ENCODE measurements at regions not wholly inside any gene's neighbourhood (a gene's known extent, or its start where the extent isn't known, plus 50 kb on each side); places are given as distances from the start of the nearest gene placed in this dataset.
A peak's percentile ranks its signal among the peaks of the same experiment; 100 is the strongest.

DNA sequence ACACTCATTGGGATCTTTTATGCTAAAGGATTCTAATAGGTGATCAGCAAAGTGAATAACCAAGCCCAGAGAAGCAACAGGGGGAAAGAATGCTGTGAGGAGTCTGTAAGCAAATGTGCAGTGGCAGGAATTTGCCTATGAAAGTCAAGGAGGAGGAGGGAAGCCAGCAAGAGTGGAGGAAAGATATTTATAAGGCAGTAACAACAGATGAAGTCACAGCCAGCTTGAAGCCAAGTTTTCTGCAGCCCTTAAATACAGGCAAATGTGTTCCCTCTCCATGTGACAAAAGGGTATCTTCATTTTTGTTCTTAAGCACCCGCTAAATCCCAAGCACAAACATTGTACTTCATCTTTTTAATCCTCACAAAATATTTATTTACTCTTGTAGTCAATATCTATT, 275.0 kb upstream of the CLNK start:
- no peak overlapping the region for H4K8ac ChIP-seq (ENCODE audit: extremely low read depth, insufficient read depth, low read length)
- FAIRE-seq, result no peak
- H2AK5ac ChIP-seq (ENCODE audit: low read depth, low read length), result no peak overlapping the region
- H3K27me3 ChIP-seq (replicated peaks in 1 of 4; ENCODE audit: control insufficient read depth in 3 of 4, extremely low read depth in 1 of 4, insufficient read depth in 3 of 4, low read length in 3 of 4), result peaks cover 0 to 7% (median under 1%) of the 10 kb centered on the region in 4 experiments; a peak in 3 of 7 replicates
- H3K36me3 ChIP-seq (ENCODE audit: control insufficient read depth in 2 of 4, insufficient read depth in 4 of 4, low read length in 3 of 4), result no peaks in the 10 kb centered on the region; a peak in 1 of 8 replicates
- H2AFZ ChIP-seq (ENCODE audit: low read length), result peak overlapping the region; percentile 45; the same call in 1 of the 2 replicates
- H3K56ac ChIP-seq (replicated peaks; ENCODE audit: insufficient read length, low read depth, low read length), result no peak overlapping the region
- peak overlapping the region; percentile 88; the same call in 1 of the 2 replicates for H2BK12ac ChIP-seq (ENCODE audit: low read depth, low read length)
- H3K18ac ChIP-seq (ENCODE audit: extremely low read depth, low read length), result no peak overlapping the region
- H2BK20ac ChIP-seq (ENCODE audit: low read length), result no peak overlapping the region
- H3K4me1 ChIP-seq (replicated peaks in 1 of 4; ENCODE audit: control insufficient read depth in 3 of 4, insufficient read depth in 4 of 4, low read length in 3 of 4), result peaks cover 7 to 22% (median 18%) of the 10 kb centered on the region in 4 experiments
- no peak overlapping the region for H3K9ac ChIP-seq (replicated peaks in 1 of 4; ENCODE audit: extremely low read depth in 1 of 4, low read depth in 3 of 4, low read length in 3 of 4)
- H3K23ac ChIP-seq (ENCODE audit: insufficient read length), result no peak overlapping the region
- no peak overlapping the region for H2BK15ac ChIP-seq (ENCODE audit: low read length)
- H3K9me3 ChIP-seq (ENCODE audit: insufficient read depth in 2 of 2, low read depth in 1 of 2, low read length in 1 of 2), result no peaks in the 10 kb centered on the region
- ChIA-PET CTCF (ENCODE audit: partially characterized antibody) (interaction anchor here (0.7 to 1.3 kb wide), 2 partner anchors 45 to 99 kb away, joined by 3 read pairs; no protein-coding TSS in a partner anchor), POLR2A (ENCODE audit: partially characterized antibody) (interaction anchor here (1.0 to 2.4 kb wide), 2 partner anchors 11 kb away, joined by 3 to 7 read pairs; no protein-coding TSS in a partner anchor)
- H2BK5ac ChIP-seq (ENCODE audit: low read depth, low read length), result peak overlapping the region; percentile 87; the same call in 1 of the 2 replicates
- H3K79me1 ChIP-seq (ENCODE audit: low read depth, low read length), result 0 out of 2 replicates have a peak, but pooled peaks cover 5% of the 10 kb centered on the region
- peaks cover 0 to 8% of the 10 kb centered on the region in 2 experiments for H4K20me1 ChIP-seq (replicated peaks in 1 of 2; ENCODE audit: control insufficient read depth in 1 of 2, insufficient read depth in 2 of 2, low read length in 2 of 2)
- no peak overlapping the region for H2BK120ac ChIP-seq (replicated peaks; ENCODE audit: low read depth, low read length)
- H3K27ac ChIP-seq (ENCODE audit: low read depth, low read length), result no peak overlapping the region
- H4K91ac ChIP-seq (replicated peaks; ENCODE audit: insufficient read length, low read length), result no peak overlapping the region
- WGBS, 2 experiments (ENCODE audit: extremely low coverage in 1 of 2, insufficient coverage in 1 of 2, insufficient read length in 1 of 2, insufficient replicate concordance in 2 of 2, low coverage in 1 of 2, low lambda C conversion rate in 2 of 2, missing lambda C conversion rate in 1 of 2), result 77% methylated on average over 1 of the region's 1 CpG; no CpG with 5 or more reads in 1 of the 2 experiments
- H3K4me2 ChIP-seq (ENCODE audit: insufficient read depth in 1 of 2, low read depth in 2 of 2, low read length in 2 of 2), result peak overlapping the region; percentile 26 to 65
- no peak for DNase-seq (ENCODE audit: low read depth in 1 of 2, low spot score in 2 of 2)
- H3K4ac ChIP-seq (replicated peaks; ENCODE audit: insufficient read length, low read depth, low read length), result no peak overlapping the region
- peaks cover 7% of the 10 kb centered on the region; the same call in 1 of the 2 replicates for H3K23me2 ChIP-seq (ENCODE audit: low read depth, low read length)
- no peak overlapping the region for H3K4me3 ChIP-seq (ENCODE audit: extremely low read depth in 1 of 4, insufficient read depth in 2 of 4, low read depth in 3 of 4, low read length in 4 of 4)
- H4K5ac ChIP-seq (ENCODE audit: insufficient read length, low read depth, low read length), result no peak overlapping the region
- no peak overlapping the region for H3K14ac ChIP-seq (ENCODE audit: insufficient read length)
- no peaks in the 10 kb centered on the region for H3K79me2 ChIP-seq (ENCODE audit: control insufficient read depth in 1 of 2, insufficient read depth in 2 of 2, low read length in 2 of 2)
- no peak for TF ChIP-seq RXRA (IDR thresholded peaks at IDR 0.05; ENCODE audit: insufficient read depth, low read depth, low read length)
- no peak for TF ChIP-seq JUND (IDR thresholded peaks at IDR 0.05; ENCODE audit: low read length)
- no peak for TF ChIP-seq BACH1 (IDR thresholded peaks at IDR 0.05; ENCODE audit: low read length)
- TF ChIP-seq TBP (IDR thresholded peaks at IDR 0.05; ENCODE audit: low read depth, low read length), result no peak
- no peak for TF ChIP-seq JUN (IDR thresholded peaks at IDR 0.05; ENCODE audit: low read depth, low read length)
- TF ChIP-seq BRCA1 (IDR thresholded peaks at IDR 0.05; ENCODE audit: low read depth, low read length), result no peak
- TF ChIP-seq KDM5A (IDR thresholded peaks at IDR 0.05; ENCODE audit: low read length), result no peak
- no peak for TF ChIP-seq CREB1 (IDR thresholded peaks at IDR 0.05)
- TF ChIP-seq, protein P1, sequence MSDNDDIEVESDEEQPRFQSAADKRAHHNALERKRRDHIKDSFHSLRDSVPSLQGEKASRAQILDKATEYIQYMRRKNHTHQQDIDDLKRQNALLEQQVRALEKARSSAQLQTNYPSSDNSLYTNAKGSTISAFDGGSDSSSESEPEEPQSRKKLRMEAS (IDR thresholded peaks at IDR 0.05), result no peak
- TF ChIP-seq, protein P2, sequence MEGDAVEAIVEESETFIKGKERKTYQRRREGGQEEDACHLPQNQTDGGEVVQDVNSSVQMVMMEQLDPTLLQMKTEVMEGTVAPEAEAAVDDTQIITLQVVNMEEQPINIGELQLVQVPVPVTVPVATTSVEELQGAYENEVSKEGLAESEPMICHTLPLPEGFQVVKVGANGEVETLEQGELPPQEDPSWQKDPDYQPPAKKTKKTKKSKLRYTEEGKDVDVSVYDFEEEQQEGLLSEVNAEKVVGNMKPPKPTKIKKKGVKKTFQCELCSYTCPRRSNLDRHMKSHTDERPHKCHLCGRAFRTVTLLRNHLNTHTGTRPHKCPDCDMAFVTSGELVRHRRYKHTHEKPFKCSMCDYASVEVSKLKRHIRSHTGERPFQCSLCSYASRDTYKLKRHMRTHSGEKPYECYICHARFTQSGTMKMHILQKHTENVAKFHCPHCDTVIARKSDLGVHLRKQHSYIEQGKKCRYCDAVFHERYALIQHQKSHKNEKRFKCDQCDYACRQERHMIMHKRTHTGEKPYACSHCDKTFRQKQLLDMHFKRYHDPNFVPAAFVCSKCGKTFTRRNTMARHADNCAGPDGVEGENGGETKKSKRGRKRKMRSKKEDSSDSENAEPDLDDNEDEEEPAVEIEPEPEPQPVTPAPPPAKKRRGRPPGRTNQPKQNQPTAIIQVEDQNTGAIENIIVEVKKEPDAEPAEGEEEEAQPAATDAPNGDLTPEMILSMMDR (IDR thresholded peaks at IDR 0.05; ENCODE audit: control extremely low read depth in 1 of 3, insufficient read depth in 1 of 3, low read depth in 1 of 3, low read length in 3 of 3), result no peak
- no peak for TF ChIP-seq RAD21 (IDR thresholded peaks at IDR 0.05 in 1 of 2, conservative IDR thresholded peaks at IDR 0.05 in 1 of 2; ENCODE audit: low read depth in 2 of 2, low read length in 2 of 2)
- TF ChIP-seq YY1 (IDR thresholded peaks at IDR 0.05; ENCODE audit: low read depth, low read length), result no peak

Measured in H1 (cell line).